ENCODE measurements at regions not wholly inside any gene's neighbourhood (a gene's known extent, or its start where the extent isn't known, plus 50 kb on each side); places are given as distances from the start of the nearest gene placed in this dataset.

DNA sequence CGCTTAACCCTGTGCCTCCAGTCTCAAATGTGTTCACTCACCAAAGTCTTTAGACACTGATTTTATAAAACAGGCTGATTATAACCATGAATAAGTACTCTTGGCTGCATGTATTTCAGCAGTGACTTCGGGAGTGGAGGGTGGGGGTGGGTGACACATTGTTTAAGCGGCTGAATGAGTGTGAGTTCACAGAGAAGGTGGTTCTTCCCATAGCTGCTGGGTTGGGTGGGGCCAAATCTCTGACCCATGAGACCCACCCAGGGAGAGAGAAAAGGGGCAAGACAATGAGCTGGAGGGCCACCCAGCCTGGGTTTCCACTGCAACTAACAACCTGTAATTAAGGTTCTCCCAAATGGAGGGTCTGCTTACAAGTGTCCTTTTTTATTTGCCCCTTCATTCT lies 96.4 kb downstream of the SYNE3 start:
- Histone ChIP-seq H3K27me3 (ENCODE audit: insufficient read depth, low read length, poor library complexity, severe bottlenecking) (no peaks in the 10 kb centered on the region), H3K4me3 (ENCODE audit: low read length) (no peak overlapping the region), H3K27ac (ENCODE audit: low read depth, low read length) (no peak overlapping the region), H3K4me1 (ENCODE audit: insufficient read depth, low read length) (no peaks in the 10 kb centered on the region), H3K36me3 (ENCODE audit: insufficient read depth, low read length) (peaks cover 30% of the 10 kb centered on the region), H3K9me3 (ENCODE audit: low read length) (no peaks in the 10 kb centered on the region)
- Mint-ChIP-seq H3K4me1 (no peaks in the 10 kb centered on the region), H3K27me3 (peaks cover 0 to 4% of the 10 kb centered on the region in 2 donors), H3K36me3 (peaks cover 28 to 78% (median 29%) of the 10 kb centered on the region in 3 donors), H3K4me3 (no peak overlapping the region), H3K27ac (peak overlapping the region in 1 of 8 donors; percentile 18), H3K9me3 (no peaks in the 10 kb centered on the region)
- ChIA-PET CTCF (no interaction called here), POLR2A (no interaction called here)
- DNase-seq = no peak

- no peaks in the 10 kb centered on the region for H3K9me3 ChIP-seq (ENCODE audit: low read length)
- no peaks in the 10 kb centered on the region for H3K27me3 ChIP-seq (ENCODE audit: insufficient read depth, low read length, poor library complexity, severe bottlenecking)
- H3K4me3 Mint-ChIP-seq = no peak overlapping the region
- CTCF ChIA-PET = no interaction called here
- H3K27ac Mint-ChIP-seq = no peak overlapping the region
- H3K4me1 ChIP-seq (ENCODE audit: insufficient read depth, low read length) = no peaks in the 10 kb centered on the region
- H3K4me1 Mint-ChIP-seq = no peaks in the 10 kb centered on the region
- H3K4me3 ChIP-seq (ENCODE audit: low read length) = no peak overlapping the region
- H3K27ac ChIP-seq (ENCODE audit: low read depth, low read length) = no peak overlapping the region
- peaks cover 29 to 74% (median 29%) of the 10 kb centered on the region in 3 donors for H3K36me3 Mint-ChIP-seq
- H3K27me3 Mint-ChIP-seq = peaks cover 0 to 4% of the 10 kb centered on the region in 2 donors
- H3K9me3 Mint-ChIP-seq = no peaks in the 10 kb centered on the region
- no peak for DNase-seq
- H3K36me3 ChIP-seq (ENCODE audit: insufficient read depth, low read length) = peaks cover 30% of the 10 kb centered on the region
- POLR2A ChIA-PET = no interaction called here
These were observed 96.9 kb downstream of the SYNE3 start for GRCh38 chr14:95419569-95419968.

GRCh38 chr14:95418858-95419257 lies 97.6 kb downstream of the SYNE3 start:
- POLR2A ChIA-PET = no interaction called here
- H3K4me3 ChIP-seq (ENCODE audit: low read length) = no peak overlapping the region
- Mint-ChIP-seq H3K27ac (peak overlapping the region in 1 of 8 donors; percentile 42), H3K4me1 (no peaks in the 10 kb centered on the region), H3K4me3 (peak overlapping the region in 1 of 7 donors; percentile 40), H3K36me3 (peaks cover 29 to 67% (median 30%) of the 10 kb centered on the region in 3 donors), H3K27me3 (peaks cover 0 to 4% of the 10 kb centered on the region in 2 donors), H3K9me3 (no peaks in the 10 kb centered on the region)
- H3K9me3 ChIP-seq (ENCODE audit: low read length) = no peaks in the 10 kb centered on the region
- H3K4me1 ChIP-seq (ENCODE audit: insufficient read depth, low read length) = no peaks in the 10 kb centered on the region
- H3K27me3 ChIP-seq (ENCODE audit: insufficient read depth, low read length, poor library complexity, severe bottlenecking) = no peaks in the 10 kb centered on the region
- CTCF ChIA-PET = no interaction called here
- H3K36me3 ChIP-seq (ENCODE audit: insufficient read depth, low read length) = peaks cover 30% of the 10 kb centered on the region
- DNase-seq = no peak
- no peak overlapping the region for H3K27ac ChIP-seq (ENCODE audit: low read depth, low read length)

- Histone ChIP-seq H3K27me3 (ENCODE audit: insufficient read depth, low read length, poor library complexity, severe bottlenecking) (no peaks in the 10 kb centered on the region), H3K36me3 (ENCODE audit: insufficient read depth, low read length) (peaks cover 30% of the 10 kb centered on the region), H3K4me3 (ENCODE audit: low read length) (no peak overlapping the region), H3K9me3 (ENCODE audit: low read length) (no peaks in the 10 kb centered on the region), H3K4me1 (ENCODE audit: insufficient read depth, low read length) (no peaks in the 10 kb centered on the region), H3K27ac (ENCODE audit: low read depth, low read length) (no peak overlapping the region)
- H3K36me3 Mint-ChIP-seq = peaks cover 29 to 67% (median 30%) of the 10 kb centered on the region in 3 donors
- ChIA-PET CTCF (interaction anchor here (0.9 kb wide), 1 partner anchor 25 kb away, joined by 4 read pairs; no protein-coding TSS in a partner anchor), POLR2A (no interaction called here)
- H3K4me1 Mint-ChIP-seq = no peaks in the 10 kb centered on the region
- peaks cover 0 to 4% of the 10 kb centered on the region in 2 donors for H3K27me3 Mint-ChIP-seq
- peak overlapping the region in 1 of 8 donors; percentile 12 for H3K27ac Mint-ChIP-seq
- no peak for DNase-seq
- no peak overlapping the region for H3K4me3 Mint-ChIP-seq
- no peaks in the 10 kb centered on the region for H3K9me3 Mint-ChIP-seq
These were observed 97.8 kb upstream of the CLMN start for GRCh38 chr14:95417492-95417891.

- H3K4me1 Mint-ChIP-seq = no peaks in the 10 kb centered on the region
- peaks cover 19 to 64% (median 30%) of the 10 kb centered on the region in 3 donors for H3K36me3 Mint-ChIP-seq
- H3K4me3 Mint-ChIP-seq = no peak overlapping the region
- no peaks in the 10 kb centered on the region for H3K9me3 Mint-ChIP-seq
- H3K36me3 ChIP-seq (ENCODE audit: insufficient read depth, low read length) = peaks cover 30% of the 10 kb centered on the region
- H3K27ac ChIP-seq (ENCODE audit: low read depth, low read length) = no peak overlapping the region
- H3K27ac Mint-ChIP-seq = peak overlapping the region in 1 of 8 donors; percentile 24
- CTCF ChIA-PET = no interaction called here
- POLR2A ChIA-PET = no interaction called here
- no peaks in the 10 kb centered on the region for H3K4me1 ChIP-seq (ENCODE audit: insufficient read depth, low read length)
- H3K4me3 ChIP-seq (ENCODE audit: low read length) = no peak overlapping the region
- no peak for DNase-seq
- no peaks in the 10 kb centered on the region for H3K9me3 ChIP-seq (ENCODE audit: low read length)
- H3K27me3 ChIP-seq (ENCODE audit: insufficient read depth, low read length, poor library complexity, severe bottlenecking) = no peaks in the 10 kb centered on the region
- peaks cover 0 to 1% of the 10 kb centered on the region in 2 donors for H3K27me3 Mint-ChIP-seq
These were observed 96.3 kb upstream of the CLMN start for GRCh38 chr14:95415993-95416392.

GRCh38 chr14:95413289-95414215 lies 93.8 kb upstream of the CLMN start:
- Mint-ChIP-seq H3K9me3 (no peaks in the 10 kb centered on the region), H3K27me3 (peaks cover 0 to 1% of the 10 kb centered on the region in 2 donors), H3K4me3 (no peak overlapping the region), H3K27ac (peak overlapping the region in 2 of 8 donors; percentile 14 to 60), H3K4me1 (no peaks in the 10 kb centered on the region), H3K36me3 (peaks cover 5 to 59% (median 20%) of the 10 kb centered on the region in 3 donors)
- Histone ChIP-seq H3K36me3 (ENCODE audit: insufficient read depth, low read length) (peaks cover 21% of the 10 kb centered on the region), H3K4me3 (ENCODE audit: low read length) (no peak overlapping the region), H3K9me3 (ENCODE audit: low read length) (no peaks in the 10 kb centered on the region), H3K27me3 (ENCODE audit: insufficient read depth, low read length, poor library complexity, severe bottlenecking) (no peaks in the 10 kb centered on the region), H3K27ac (ENCODE audit: low read depth, low read length) (no peak overlapping the region), H3K4me1 (ENCODE audit: insufficient read depth, low read length) (no peaks in the 10 kb centered on the region)
- ChIA-PET CTCF (no interaction called here), POLR2A (interaction anchor here (0.5 kb wide), 1 partner anchor 356 kb away, joined by 7 read pairs; no protein-coding TSS in a partner anchor)
- no peak for DNase-seq

- H3K4me1 Mint-ChIP-seq = no peaks in the 10 kb centered on the region
- DNase-seq = no peak
- peak overlapping the region in 1 of 8 donors; percentile 36 for H3K27ac Mint-ChIP-seq
- Histone ChIP-seq H3K27me3 (ENCODE audit: insufficient read depth, low read length, poor library complexity, severe bottlenecking) (no peaks in the 10 kb centered on the region), H3K4me1 (ENCODE audit: insufficient read depth, low read length) (no peaks in the 10 kb centered on the region), H3K4me3 (ENCODE audit: low read length) (no peak overlapping the region), H3K9me3 (ENCODE audit: low read length) (no peaks in the 10 kb centered on the region), H3K36me3 (ENCODE audit: insufficient read depth, low read length) (no peaks in the 10 kb centered on the region), H3K27ac (ENCODE audit: low read depth, low read length) (no peak overlapping the region)
- H3K9me3 Mint-ChIP-seq = no peaks in the 10 kb centered on the region
- peaks cover 0 to 1% of the 10 kb centered on the region in 2 donors for H3K27me3 Mint-ChIP-seq
- no peak overlapping the region for H3K4me3 Mint-ChIP-seq
- peaks cover 0 to 34% (median 5%) of the 10 kb centered on the region in 3 donors for H3K36me3 Mint-ChIP-seq
- ChIA-PET POLR2A (no interaction called here), CTCF (no interaction called here)
These were observed 91.1 kb upstream of the CLMN start for GRCh38 chr14:95410838-95411237.

- peaks cover 0 to 30% (median 5%) of the 10 kb centered on the region in 3 donors for H3K36me3 Mint-ChIP-seq
- ChIA-PET POLR2A (no interaction called here), CTCF (no interaction called here)
- H3K27ac Mint-ChIP-seq = peak overlapping the region in 1 of 8 donors; percentile 51
- H3K9me3 Mint-ChIP-seq = no peaks in the 10 kb centered on the region
- H3K4me3 Mint-ChIP-seq = no peak overlapping the region
- no peak overlapping the region for H3K4me3 ChIP-seq (ENCODE audit: low read length)
- H3K27me3 ChIP-seq (ENCODE audit: insufficient read depth, low read length, poor library complexity, severe bottlenecking) = no peaks in the 10 kb centered on the region
- no peak overlapping the region for H3K27ac ChIP-seq (ENCODE audit: low read depth, low read length)
- no peaks in the 10 kb centered on the region for H3K4me1 Mint-ChIP-seq
- no peaks in the 10 kb centered on the region for H3K9me3 ChIP-seq (ENCODE audit: low read length)
- no peaks in the 10 kb centered on the region for H3K4me1 ChIP-seq (ENCODE audit: insufficient read depth, low read length)
- H3K36me3 ChIP-seq (ENCODE audit: insufficient read depth, low read length) = no peaks in the 10 kb centered on the region
- H3K27me3 Mint-ChIP-seq = no peaks in the 10 kb centered on the region
- no peak for DNase-seq
These were observed 90.0 kb upstream of the CLMN start for GRCh38 chr14:95409477-95410272.
